Erythroblast (primary cell): ENCODE measurements at regions not wholly inside any gene's neighbourhood (a gene's known extent, or its start where the extent isn't known, plus 50 kb on each side); places are given as distances from the start of the nearest gene placed in this dataset.

Source experiments
- GATA1 ChIP-seq: IDR thresholded peaks from 2 replicates; pipeline ENCODE4 v1.6.1; 2011; ENCODE audit warnings: low read depth, mild to moderate bottlenecking, control low read depth, low read length, moderate library complexity
- POLR2A ChIP-seq: IDR thresholded peaks from 2 replicates; pipeline ENCODE4 v1.6.1; 2011; ENCODE audit warnings: mild to moderate bottlenecking, low read length

DNA sequence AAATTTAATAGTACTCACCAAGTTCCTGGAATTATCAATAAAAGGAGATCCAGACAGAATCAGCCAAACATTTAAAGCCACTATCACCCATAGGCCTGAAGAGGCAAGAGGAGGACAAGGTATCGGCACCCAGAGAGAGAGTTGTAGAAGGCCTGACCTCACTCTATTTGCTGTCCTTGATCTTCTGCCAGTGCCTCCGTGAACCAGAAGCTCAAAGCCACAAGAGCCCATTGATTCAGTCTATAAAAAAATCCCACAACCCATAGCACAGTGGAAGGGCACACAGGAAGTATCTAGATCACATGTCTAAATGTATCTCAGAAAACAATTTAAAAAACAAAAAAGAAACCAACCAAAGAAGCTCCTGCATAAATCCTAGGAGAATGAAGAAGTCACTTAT is 68.6 kb upstream of the FAM174B start:
- TF ChIP-seq POLR2A (no peak), GATA1 (no peak)
